ENCODE measurements at regions not wholly inside any gene's neighbourhood (a gene's known extent, or its start where the extent isn't known, plus 50 kb on each side); places are given as distances from the start of the nearest gene placed in this dataset.

- H3K27ac ChIP-seq (ENCODE audit: low read length in 2 of 2): no peak overlapping the region
- DNase-seq (no peak), ATAC-seq (ENCODE audit: low read depth) (no peak)
- no peaks in the 10 kb centered on the region for H3K4me1 Mint-ChIP-seq
- H3K9me3 ChIP-seq (ENCODE audit: control extremely low read depth in 1 of 3, control insufficient read depth in 2 of 3, insufficient read depth in 1 of 3, low read length in 2 of 3): no peaks in the 10 kb centered on the region
- no peaks in the 10 kb centered on the region for H3K9me3 Mint-ChIP-seq (ENCODE audit: insufficient read depth)
- POLR2A ChIA-PET: no interaction called here
- no peaks in the 10 kb centered on the region for H3K79me2 ChIP-seq (ENCODE audit: control insufficient read depth, insufficient read depth, low read length)
- no peak overlapping the region for H3K4me2 ChIP-seq (replicated peaks; ENCODE audit: low read depth, low read length, poor library complexity, severe bottlenecking)
- no peak overlapping the region for H3K9ac ChIP-seq (ENCODE audit: low read length)
- WGBS (ENCODE audit: insufficient coverage): no CpG with 5 or more reads among the region's 2 CpGs
- TF ChIP-seq CTCF (IDR thresholded peaks at IDR 0.05) (no peak), EZH2 (IDR thresholded peaks at IDR 0.05; ENCODE audit: borderline replicate concordance, insufficient read depth, low read depth, low read length, poor library complexity, severe bottlenecking) (no peak)
- H3K36me3 ChIP-seq (replicated peaks in 1 of 2; ENCODE audit: control extremely low read depth in 1 of 2, control insufficient read depth in 1 of 2, extremely low read depth in 1 of 2, insufficient read depth in 2 of 2, low read length in 1 of 2): no peaks in the 10 kb centered on the region
- no peaks in the 10 kb centered on the region for H4K20me1 ChIP-seq (ENCODE audit: control insufficient read depth, insufficient read depth, low read length, poor library complexity, severe bottlenecking)
- intact Hi-C loops (cut with micrococcal nuclease): no loop called here
- H2AFZ ChIP-seq (ENCODE audit: insufficient read depth, low read depth, low read length, poor library complexity, severe bottlenecking): no peak overlapping the region
- no peak overlapping the region for H3K27ac Mint-ChIP-seq
- no peak overlapping the region for H3K4me3 Mint-ChIP-seq
- H3K27me3 ChIP-seq (replicated peaks in 1 of 4; ENCODE audit: control extremely low read depth in 1 of 4, control insufficient read depth in 3 of 4, insufficient read depth in 4 of 4, low read length in 3 of 4): no peaks in the 10 kb centered on the region
- CTCF ChIA-PET: no interaction called here
- peaks cover 12% of the 10 kb centered on the region for H3K27me3 Mint-ChIP-seq
- no peaks in the 10 kb centered on the region for H3K4me1 ChIP-seq (ENCODE audit: control insufficient read depth in 2 of 2, insufficient read depth in 2 of 2, low read length in 2 of 2)
- no peak overlapping the region for H3K4me3 ChIP-seq (ENCODE audit: control extremely low read depth in 1 of 5, extremely low read depth in 1 of 5, insufficient read depth in 1 of 5, low read depth in 2 of 5, low read length in 4 of 5)
These were observed 63.6 kb upstream of the MAMDC2 start for GRCh38 chr9:69980041-69980440.

- no peak overlapping the region for H3K9ac ChIP-seq (ENCODE audit: low read length)
These were observed 63.1 kb upstream of the MAMDC2 start for GRCh38 chr9:69980591-69980990.

More at GRCh38 chr9:69980591-69980990, 63.1 kb upstream of the MAMDC2 start:
- no peaks in the 10 kb centered on the region for H3K36me3 ChIP-seq (replicated peaks in 1 of 2; ENCODE audit: control extremely low read depth in 1 of 2, control insufficient read depth in 1 of 2, extremely low read depth in 1 of 2, insufficient read depth in 2 of 2, low read length in 1 of 2)
- intact Hi-C loops (cut with micrococcal nuclease): no loop called here
- H3K79me2 ChIP-seq (ENCODE audit: control insufficient read depth, insufficient read depth, low read length): no peaks in the 10 kb centered on the region
- no peak for DNase-seq
- ChIA-PET CTCF (no interaction called here), POLR2A (no interaction called here)
- Mint-ChIP-seq H3K9me3 (ENCODE audit: insufficient read depth) (no peaks in the 10 kb centered on the region), H3K27me3 (peaks cover 10% of the 10 kb centered on the region), H3K27ac (no peak overlapping the region), H3K4me3 (no peak overlapping the region), H3K4me1 (no peaks in the 10 kb centered on the region)
- no peaks in the 10 kb centered on the region for H4K20me1 ChIP-seq (ENCODE audit: control insufficient read depth, insufficient read depth, low read length, poor library complexity, severe bottlenecking)
- no peak for ATAC-seq (ENCODE audit: low read depth)
- no peak overlapping the region for H3K4me2 ChIP-seq (replicated peaks; ENCODE audit: low read depth, low read length, poor library complexity, severe bottlenecking)
- no peaks in the 10 kb centered on the region for H3K9me3 ChIP-seq (ENCODE audit: control extremely low read depth in 1 of 3, control insufficient read depth in 2 of 3, insufficient read depth in 1 of 3, low read length in 2 of 3)
- no peaks in the 10 kb centered on the region for H3K27me3 ChIP-seq (replicated peaks in 1 of 4; ENCODE audit: control extremely low read depth in 1 of 4, control insufficient read depth in 3 of 4, insufficient read depth in 4 of 4, low read length in 3 of 4)
- H2AFZ ChIP-seq (ENCODE audit: insufficient read depth, low read depth, low read length, poor library complexity, severe bottlenecking): no peak overlapping the region
- H3K4me3 ChIP-seq (ENCODE audit: control extremely low read depth in 1 of 5, extremely low read depth in 1 of 5, insufficient read depth in 1 of 5, low read depth in 2 of 5, low read length in 4 of 5): no peak overlapping the region
- H3K27ac ChIP-seq (ENCODE audit: low read length in 2 of 2): no peak overlapping the region
- TF ChIP-seq EZH2 (IDR thresholded peaks at IDR 0.05; ENCODE audit: borderline replicate concordance, insufficient read depth, low read depth, low read length, poor library complexity, severe bottlenecking) (no peak), CTCF (IDR thresholded peaks at IDR 0.05) (no peak)
- WGBS (ENCODE audit: insufficient coverage): no CpG with 5 or more reads among the region's 6 CpGs
- H3K4me1 ChIP-seq (ENCODE audit: control insufficient read depth in 2 of 2, insufficient read depth in 2 of 2, low read length in 2 of 2): no peaks in the 10 kb centered on the region

Data from B cell (primary cell).